PC-9 (cell line): ENCODE measurements at regions not wholly inside any gene's neighbourhood (a gene's known extent, or its start where the extent isn't known, plus 50 kb on each side); places are given as distances from the start of the nearest gene placed in this dataset.

ENCODE experiments used
- CTCF ChIP-seq: fragments of 200-600 bp; sonication (generic); conservative IDR thresholded peaks from 2 replicates; pipeline ENCODE4 v1.6.1; 2017; ENCODE audit warnings: mixed run types, antibody characterized with exemption, mild to moderate bottlenecking, moderate library complexity
- EZH2 ChIP-seq: fragments of 200-600 bp; sonication (generic); IDR thresholded peaks from 2 replicates; pipeline ENCODE4 v1.8.0; 2017; ENCODE audit warnings: antibody characterized with exemption, low read depth

- TF ChIP-seq CTCF (no peak), EZH2 (no peak)
Observed at GRCh38 chr10:94219829-94220228, 142.9 kb downstream of the NOC3L start.
